KBM-7 (cell line): ENCODE measurements at regions not wholly inside any gene's neighbourhood (a gene's known extent, or its start where the extent isn't known, plus 50 kb on each side); places are given as distances from the start of the nearest gene placed in this dataset.
A peak's percentile ranks its signal among the peaks of the same experiment; 100 is the strongest.

Source experiments
- DNase-seq: peaks from one replicate; pipeline ENCODE4 v3.0.0-alpha.2; 2015
- in situ Hi-C: fragments of 300-500 bp; cut with MboI; formaldehyde crosslinking; loops from 2 replicates; pipeline ENCODE4 v1.14.3; 2020; ENCODE audit warnings: low sequenced_read_pairs, low pct_unique_long_range_greater_than_20kb, mixed read lengths

GRCh38 chr6:158920311-158920905 lies 79.6 kb downstream of the RSPH3 start:
- DNase-seq: no peak
- in situ Hi-C loops: no loop called here

- in situ Hi-C loops: no loop called here
- DNase-seq: no peak
Observed at GRCh38 chr6:158919865-158920264, 80.1 kb downstream of the RSPH3 start.

- no peak for DNase-seq
- in situ Hi-C loops: no loop called here
Observed at GRCh38 chr6:158916617-158917016, 83.4 kb downstream of the RSPH3 start.

GRCh38 chr6:158914923-158915322 lies 85.1 kb downstream of the RSPH3 start:
- in situ Hi-C loops: no loop called here
- DNase-seq: no peak

GRCh38 chr6:158913580-158913979 lies 86.4 kb downstream of the RSPH3 start:
- DNase-seq: no peak
- in situ Hi-C loops: no loop called here

GRCh38 chr6:158912655-158913054 lies 87.3 kb downstream of the RSPH3 start:
- in situ Hi-C loops: no loop called here
- DNase-seq: no peak

GRCh38 chr6:158911746-158912480 lies 88.1 kb downstream of the RSPH3 start:
- DNase-seq: no peak
- in situ Hi-C loops: no loop called here

- in situ Hi-C loops: no loop called here
- DNase-seq: no peak
Observed at GRCh38 chr6:158910484-158911440, 89.2 kb downstream of the RSPH3 start.

GRCh38 chr6:158909938-158910337 lies 90.1 kb downstream of the RSPH3 start:
- no peak for DNase-seq
- in situ Hi-C loops: no loop called here

- no peak for DNase-seq
- in situ Hi-C loops: no loop called here
Observed at GRCh38 chr6:158908606-158909005, 89.4 kb upstream of the EZR start.

GRCh38 chr6:158907931-158908330 lies 88.8 kb upstream of the EZR start:
- in situ Hi-C loops: no loop called here
- no peak for DNase-seq

- DNase-seq: no peak
- in situ Hi-C loops: no loop called here
Observed at GRCh38 chr6:158906926-158907325, 87.8 kb upstream of the EZR start.

GRCh38 chr6:158905277-158905676 lies 86.1 kb upstream of the EZR start:
- in situ Hi-C loops: no loop called here
- no peak for DNase-seq

GRCh38 chr6:158903801-158904200 lies 84.6 kb upstream of the EZR start:
- no peak for DNase-seq
- in situ Hi-C loops: no loop called here

- in situ Hi-C loops: no loop called here
- no peak for DNase-seq
Observed at GRCh38 chr6:158900663-158901312, 81.6 kb upstream of the EZR start.

- peak; percentile 8 for DNase-seq
- in situ Hi-C loops: no loop called here
Observed at GRCh38 chr6:158897236-158897635, 78.1 kb upstream of the EZR start.

- in situ Hi-C loops: no loop called here
- DNase-seq: no peak
Observed at GRCh38 chr6:158895661-158896060, 76.5 kb upstream of the EZR start.

GRCh38 chr6:158894193-158894592 lies 75.0 kb upstream of the EZR start:
- DNase-seq: no peak
- in situ Hi-C loops: no loop called here

- in situ Hi-C loops: no loop called here
- no peak for DNase-seq
Observed at GRCh38 chr6:158892266-158892665, 73.1 kb upstream of the EZR start.
